ENCODE measurements at regions not wholly inside any gene's neighbourhood (a gene's known extent, or its start where the extent isn't known, plus 50 kb on each side); places are given as distances from the start of the nearest gene placed in this dataset.

GRCh38 chr6:56771929-56772607 is 129.4 kb upstream of the DST start:
- TF ChIP-seq YY1 (IDR thresholded peaks at IDR 0.05; ENCODE audit: insufficient read depth, insufficient read length) (no peak), SUZ12 (IDR thresholded peaks at IDR 0.05; ENCODE audit: extremely low read depth, insufficient read depth, insufficient read length) (no peak), ZNF274 (IDR thresholded peaks at IDR 0.05; ENCODE audit: low read depth, low read length) (no peak)

Data from NT2/D1 (cell line).